Omental fat pad (tissue), 3 donors: ENCODE measurements at regions not wholly inside any gene's neighbourhood (a gene's known extent, or its start where the extent isn't known, plus 50 kb on each side); places are given as distances from the start of the nearest gene placed in this dataset.

Experiments
- ATAC-seq: fragments of 150-250 bp; one replicate; pipeline ENCODE4 v1.9.1; 2016; ENCODE audit warnings: mild to moderate bottlenecking, moderate library complexity; ENCODE audit not compliant: low FRiP score
- DNase-seq: peaks from one replicate; pipeline ENCODE4 v3.0.0-alpha.2; 2019; ENCODE audit warnings: low spot score
- CTCF ChIP-seq, 3 donors: fragments of 450-650 bp; IDR thresholded peaks; one replicate each; pipeline ENCODE4 v1.5.1; 2016 to 2017; ENCODE audit warnings: antibody characterized with exemption in 3 of 3, mild to moderate bottlenecking in 3 of 3, moderate library complexity in 2 of 3

DNA sequence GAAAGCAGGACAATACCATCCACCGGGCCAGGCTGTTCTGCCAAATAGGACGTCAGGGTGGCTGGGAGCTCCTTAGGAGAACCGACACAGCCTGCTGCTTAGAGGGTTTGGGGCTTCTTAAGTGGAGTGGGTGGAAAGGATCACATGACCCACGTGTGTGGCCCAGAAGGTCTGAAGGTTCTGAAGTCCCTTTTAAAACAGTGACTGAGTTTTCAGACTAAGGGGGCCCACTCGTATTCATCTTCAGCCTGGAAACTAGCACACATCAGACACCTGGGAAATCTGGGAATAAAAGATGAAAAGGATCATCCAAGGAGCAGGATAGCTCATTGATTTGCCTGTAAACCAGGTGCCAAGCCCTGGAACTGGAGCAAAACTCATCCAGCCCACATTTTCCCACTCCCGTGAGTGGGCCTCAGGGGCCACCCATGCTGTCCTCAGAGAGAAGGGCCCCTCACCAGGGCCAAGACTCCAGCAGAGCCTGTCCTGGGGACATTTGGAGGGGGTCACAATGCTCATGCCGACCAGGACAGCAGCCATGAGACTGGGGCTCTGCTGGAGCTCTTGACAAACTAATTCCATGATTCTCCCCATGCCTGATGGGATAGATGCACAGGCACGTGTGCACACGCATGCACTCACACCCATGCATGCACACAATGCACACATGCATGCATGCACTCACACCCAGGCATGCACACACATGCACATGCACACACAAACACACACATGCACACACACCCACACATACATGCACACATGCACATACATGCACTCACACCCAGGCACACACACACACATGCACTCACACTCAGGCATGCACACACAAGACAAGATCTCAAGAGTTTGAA is 168.8 kb upstream of the PPP2R2D start:
- ATAC-seq = no peak

DNA sequence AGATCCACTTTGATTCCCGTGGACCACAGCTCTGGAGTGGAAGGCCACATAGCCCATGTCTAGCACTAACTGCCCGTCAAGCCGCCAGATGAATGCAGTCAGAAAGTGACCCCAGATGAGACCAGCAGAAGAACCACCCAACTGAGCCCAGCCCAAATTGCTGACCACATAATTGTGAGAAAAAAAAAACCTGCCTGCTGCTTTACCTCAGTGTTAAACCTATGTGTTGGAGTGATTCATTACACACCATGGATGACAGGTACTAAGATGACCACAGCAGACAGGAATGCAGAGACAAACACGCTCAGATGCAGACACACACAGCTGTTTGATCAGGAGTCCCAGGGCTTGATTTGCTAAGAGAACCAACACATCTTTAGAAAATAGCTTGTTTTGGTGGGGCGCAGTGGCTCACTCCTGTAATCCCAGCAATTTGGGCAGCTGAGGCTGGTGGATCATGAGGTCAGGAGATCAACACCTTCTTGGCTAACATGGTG is 168.1 kb upstream of the PPP2R2D start:
- DNase-seq (no peak), ATAC-seq (no peak)
- TF ChIP-seq CTCF (IDR thresholded peaks at IDR 0.05) = no peak

More for the DNA sequence above, 168.8 kb upstream of the PPP2R2D start:
- no peak for TF ChIP-seq CTCF (IDR thresholded peaks at IDR 0.05)
- DNase-seq = no peak

GRCh38 chr10:131733596-131733995 is 167.2 kb upstream of the PPP2R2D start:
- TF ChIP-seq CTCF (IDR thresholded peaks at IDR 0.05) = no peak
- ATAC-seq (no peak), DNase-seq (no peak)

GRCh38 chr10:131735577-131735976 is 165.2 kb upstream of the PPP2R2D start:
- no peak for ATAC-seq
- DNase-seq = no peak

GRCh38 chr10:131736321-131736980 is 164.4 kb upstream of the PPP2R2D start:
- ATAC-seq (no peak), DNase-seq (no peak)
- TF ChIP-seq CTCF (IDR thresholded peaks at IDR 0.05) = no peak

More at GRCh38 chr10:131735577-131735976, 165.2 kb upstream of the PPP2R2D start:
- no peak for TF ChIP-seq CTCF (IDR thresholded peaks at IDR 0.05)

- DNase-seq (no peak), ATAC-seq (no peak)
- TF ChIP-seq CTCF (IDR thresholded peaks at IDR 0.05) = no peak
Observed at GRCh38 chr10:131737543-131738395, 163.0 kb upstream of the PPP2R2D start.
